GM21515 (cell line): ENCODE measurements at regions not wholly inside any gene's neighbourhood (a gene's known extent, or its start where the extent isn't known, plus 50 kb on each side); places are given as distances from the start of the nearest gene placed in this dataset.
"Not testable (repeated sequence)": the region's sequence is repeated elsewhere in the genome, so short reads cannot be mapped to it uniquely, and the experiment has no call there.

Source experiments
- ATAC-seq: cut with Tn5 transposase; IDR thresholded peaks from one replicate; pipeline ENCODE4 v1.9.1; 2021; ENCODE audit not compliant: unreplicated experiment

GRCh38 chr11:134613646-134614045, 201.6 kb upstream of the B3GAT1 start:
- no peak for ATAC-seq

- ATAC-seq = no peak
Measured at GRCh38 chr11:134612140-134613030, 200.3 kb upstream of the B3GAT1 start.

- no peak for ATAC-seq
Measured at GRCh38 chr11:134611537-134611936, 199.5 kb upstream of the B3GAT1 start.

GRCh38 chr11:134610116-134610910, 198.3 kb upstream of the B3GAT1 start:
- no peak for ATAC-seq

GRCh38 chr11:134609361-134610115, 197.5 kb upstream of the B3GAT1 start:
- ATAC-seq = no peak

GRCh38 chr11:134607963-134608750, 196.1 kb upstream of the B3GAT1 start:
- no peak for ATAC-seq

- ATAC-seq = no peak
Measured at GRCh38 chr11:134606251-134606650, 194.2 kb upstream of the B3GAT1 start.

- no peak for ATAC-seq
Measured at GRCh38 chr11:134604886-134605285, 192.8 kb upstream of the B3GAT1 start.

- no peak for ATAC-seq
Measured at GRCh38 chr11:134599299-134599771, 187.3 kb upstream of the B3GAT1 start.

GRCh38 chr11:134598368-134598767, 186.3 kb upstream of the B3GAT1 start:
- ATAC-seq = no peak

GRCh38 chr11:134597452-134597851, 185.4 kb upstream of the B3GAT1 start:
- no peak for ATAC-seq

GRCh38 chr11:134596404-134596803, 184.4 kb upstream of the B3GAT1 start:
- ATAC-seq = no peak

- ATAC-seq = peak; percentile 74
Measured at GRCh38 chr11:134592391-134592990, 180.4 kb upstream of the B3GAT1 start.

- ATAC-seq = no peak
Measured at GRCh38 chr11:134591338-134591737, 179.3 kb upstream of the B3GAT1 start.

GRCh38 chr11:134589129-134589528, 177.1 kb upstream of the B3GAT1 start:
- no peak for ATAC-seq

GRCh38 chr11:134588460-134589110, 176.5 kb upstream of the B3GAT1 start:
- ATAC-seq = not testable (repeated sequence)

- no peak for ATAC-seq
Measured at GRCh38 chr11:134587345-134587744, 175.3 kb upstream of the B3GAT1 start.

- no peak for ATAC-seq
Measured at GRCh38 chr11:134586726-134587125, 174.7 kb upstream of the B3GAT1 start.
